HG03460 (cell line): ENCODE measurements at regions not wholly inside any gene's neighbourhood (a gene's known extent, or its start where the extent isn't known, plus 50 kb on each side); places are given as distances from the start of the nearest gene placed in this dataset.
"Not testable (repeated sequence)": the region's sequence is repeated elsewhere in the genome, so short reads cannot be mapped to it uniquely, and the experiment has no call there.

Source experiments
- ATAC-seq: cut with Tn5 transposase; IDR thresholded peaks from one replicate; pipeline ENCODE4 v1.9.1; 2021; ENCODE audit not compliant: unreplicated experiment

DNA sequence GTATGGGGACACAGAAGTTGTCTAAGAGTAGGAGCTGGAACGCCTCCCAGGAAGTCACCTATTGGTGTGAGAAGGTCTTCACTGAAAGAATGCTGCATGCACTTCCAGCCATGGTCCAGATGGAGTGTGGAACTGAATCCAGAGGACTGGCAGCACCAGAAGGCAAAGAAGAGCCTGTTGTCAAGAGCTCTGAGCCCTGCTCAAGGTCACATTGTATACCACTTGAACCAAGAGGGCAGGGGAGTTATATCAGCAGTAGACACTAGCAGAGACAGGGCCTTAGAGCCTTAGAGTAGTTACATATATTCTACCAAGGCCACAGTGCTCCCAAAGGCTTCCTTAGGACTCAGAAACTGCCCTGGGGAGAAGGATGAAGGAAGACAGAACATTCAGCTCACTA, 130.8 kb upstream of the POC5 start:
- ATAC-seq: no peak

DNA sequence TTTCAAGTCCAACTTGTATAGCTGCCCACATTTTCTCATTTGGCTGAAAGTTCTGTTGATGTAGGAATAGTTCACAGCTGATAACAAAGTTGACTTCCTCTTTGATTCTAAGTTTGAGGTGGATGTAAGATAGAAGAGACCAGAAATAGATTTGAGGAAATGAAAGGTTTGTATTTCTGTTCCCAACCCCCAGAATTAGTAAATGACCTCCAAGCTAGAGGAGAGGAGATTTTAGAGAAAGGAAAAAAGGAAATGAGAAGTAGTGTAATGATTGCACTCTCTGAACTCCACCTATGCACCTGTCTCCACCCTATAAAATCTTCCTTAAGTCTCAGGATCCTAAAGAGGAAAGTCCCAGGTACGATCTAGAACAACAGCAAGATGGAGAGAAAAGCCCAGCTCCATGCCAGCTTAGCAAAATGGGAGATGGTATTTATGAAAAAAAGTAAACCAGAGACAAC, 130.4 kb upstream of the POC5 start:
- ATAC-seq: peak; percentile 90

DNA sequence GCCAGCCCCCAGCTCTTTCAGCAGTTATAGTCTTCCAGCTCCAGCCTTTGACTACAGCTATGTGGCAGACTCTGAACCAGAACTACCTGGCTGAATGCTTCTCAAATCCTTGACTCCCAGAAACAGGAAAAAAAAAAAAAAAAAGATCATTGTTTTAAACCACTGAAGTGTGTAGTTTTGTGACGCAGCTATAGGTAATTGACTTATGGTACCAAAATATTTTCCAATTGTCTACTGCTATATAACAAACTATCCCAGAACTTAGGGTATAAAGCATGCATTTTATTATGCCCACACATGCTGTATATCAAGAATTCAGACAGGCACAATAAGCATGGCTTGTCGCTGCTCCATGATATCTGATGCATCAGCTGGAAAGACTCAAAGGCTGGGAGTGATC, 127.1 kb upstream of the POC5 start:
- ATAC-seq: no peak

DNA sequence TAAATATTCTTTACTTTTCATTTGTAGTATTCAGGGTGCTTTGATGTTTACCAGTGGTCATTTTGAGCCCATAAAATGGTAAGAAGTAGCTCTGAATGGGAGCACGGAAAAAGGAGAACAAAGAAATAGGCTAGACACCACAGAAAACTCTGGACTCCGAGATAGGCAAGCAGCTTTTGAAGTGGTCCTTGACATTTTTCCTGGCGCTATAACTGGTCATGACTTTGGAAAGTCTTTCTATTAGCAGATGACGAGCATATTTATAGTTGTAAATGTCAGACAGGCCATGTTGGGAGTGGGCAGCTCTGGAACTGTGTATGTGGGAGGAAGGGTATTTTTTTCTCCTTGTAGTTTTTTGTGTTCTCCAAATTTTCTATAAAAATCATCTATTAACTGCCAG, 126.1 kb upstream of the POC5 start:
- ATAC-seq: no peak

DNA sequence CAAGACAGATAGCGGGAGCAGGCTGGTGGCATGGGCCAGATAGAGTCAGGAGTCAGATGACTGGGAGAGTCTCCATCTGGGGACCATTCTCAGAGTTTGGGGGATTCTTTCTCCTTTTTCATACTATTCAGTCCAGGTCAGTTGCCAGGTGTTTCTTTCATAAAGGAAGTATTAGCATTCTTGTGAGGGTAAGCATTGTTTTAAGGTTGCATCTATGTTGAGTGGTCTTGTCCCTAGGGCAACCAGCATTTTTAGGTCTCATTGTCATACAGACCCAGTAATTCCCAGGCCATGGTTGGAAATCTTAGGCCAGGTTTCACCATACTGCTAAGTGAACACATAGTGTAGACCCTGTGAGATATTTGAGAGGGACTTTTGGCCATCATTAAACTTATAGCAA, 122.3 kb upstream of the POC5 start:
- ATAC-seq: no peak

DNA sequence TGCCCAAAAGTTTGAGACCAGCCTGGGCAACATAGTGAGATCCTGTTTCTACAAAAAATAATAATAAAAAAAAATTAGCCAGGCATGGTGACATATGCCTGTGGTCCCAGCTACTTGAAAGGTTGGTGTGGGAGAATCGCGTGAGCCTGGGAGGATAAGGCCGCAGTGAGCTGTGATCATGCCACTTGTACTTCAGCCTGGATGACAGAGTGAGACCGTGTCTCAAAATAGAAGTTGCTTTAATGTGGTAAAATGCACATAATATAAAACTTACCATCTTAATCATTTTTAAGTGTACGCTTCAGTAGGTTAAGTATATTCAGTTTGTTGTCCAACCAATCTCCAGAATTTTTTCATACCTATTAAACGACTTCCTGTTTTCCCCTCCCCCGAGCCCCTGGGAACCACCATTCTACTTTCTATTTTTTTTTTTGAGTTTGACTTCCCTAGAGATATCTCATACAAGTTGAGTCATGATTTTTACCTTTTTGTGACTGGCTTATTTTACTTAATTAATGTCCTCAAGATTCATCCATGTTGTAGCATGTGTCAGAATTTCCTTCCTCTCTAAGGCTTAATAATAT, 120.1 kb upstream of the POC5 start:
- ATAC-seq: no peak

DNA sequence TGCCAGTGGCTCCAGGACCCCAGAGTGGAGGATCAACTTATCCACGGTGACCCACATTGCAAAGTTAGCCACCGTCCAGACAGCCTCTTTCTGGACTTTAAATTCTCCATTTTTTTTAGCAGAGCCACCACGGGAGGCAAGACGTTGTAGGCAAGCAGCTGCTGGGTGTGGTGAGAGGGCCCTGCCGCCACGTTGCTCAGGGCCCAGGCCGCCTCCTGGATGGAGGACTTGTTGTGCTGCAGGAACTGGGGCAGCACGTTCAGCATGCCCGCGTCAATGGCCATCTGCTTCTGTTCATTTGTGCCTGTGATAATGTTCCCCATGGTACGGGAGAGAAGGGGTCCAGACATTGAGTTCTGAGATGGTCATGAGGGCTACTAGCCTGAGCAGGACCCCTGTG, 114.3 kb upstream of the POC5 start:
- no peak for ATAC-seq

- ATAC-seq: no peak
Measured at GRCh38 chr5:75828029-75828428, 110.8 kb upstream of the POC5 start.

DNA sequence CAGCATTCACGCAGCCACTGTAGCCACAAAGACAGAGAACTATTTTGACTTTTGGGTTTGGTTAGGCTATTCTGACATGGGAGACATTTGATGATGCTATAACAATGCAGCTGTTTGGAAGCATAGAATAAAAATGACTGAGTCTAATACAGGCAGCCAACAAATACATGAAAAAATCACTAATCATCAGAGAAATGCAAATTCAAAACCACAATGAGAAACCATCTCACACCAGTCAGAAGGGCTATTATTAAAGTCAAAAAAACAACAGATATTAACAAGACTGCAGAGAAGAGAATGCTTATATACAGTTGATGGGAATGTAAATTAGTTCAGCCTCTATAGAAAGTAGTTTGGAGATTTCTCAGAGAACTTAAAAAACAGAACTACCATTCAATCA, 107.1 kb upstream of the POC5 start:
- no peak for ATAC-seq

- no peak for ATAC-seq
Measured at GRCh38 chr5:75823811-75824210, 106.6 kb upstream of the POC5 start.

- no peak for ATAC-seq
Measured at GRCh38 chr5:75818661-75819060, 101.4 kb upstream of the POC5 start.

DNA sequence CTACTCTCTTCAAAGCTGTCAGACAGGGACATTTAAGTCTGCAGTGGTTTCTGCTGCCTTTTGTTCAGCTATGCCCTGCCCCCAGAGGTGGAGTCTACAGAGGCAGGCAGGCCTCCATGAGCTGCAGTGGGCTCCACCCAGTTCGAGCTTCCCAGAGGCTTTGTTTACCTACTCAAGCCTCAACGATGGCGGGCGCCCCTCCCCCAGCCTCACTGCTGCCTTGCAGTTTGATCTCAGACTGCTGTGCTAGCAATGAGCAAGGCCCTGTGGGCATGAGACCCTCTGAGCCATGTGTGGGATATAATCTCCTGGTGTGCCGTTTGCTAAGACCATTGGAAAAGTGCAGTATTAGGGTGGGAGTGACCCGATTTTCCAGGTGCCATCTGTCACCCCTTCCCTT, 82.5 kb upstream of the POC5 start:
- ATAC-seq: not testable (repeated sequence)

DNA sequence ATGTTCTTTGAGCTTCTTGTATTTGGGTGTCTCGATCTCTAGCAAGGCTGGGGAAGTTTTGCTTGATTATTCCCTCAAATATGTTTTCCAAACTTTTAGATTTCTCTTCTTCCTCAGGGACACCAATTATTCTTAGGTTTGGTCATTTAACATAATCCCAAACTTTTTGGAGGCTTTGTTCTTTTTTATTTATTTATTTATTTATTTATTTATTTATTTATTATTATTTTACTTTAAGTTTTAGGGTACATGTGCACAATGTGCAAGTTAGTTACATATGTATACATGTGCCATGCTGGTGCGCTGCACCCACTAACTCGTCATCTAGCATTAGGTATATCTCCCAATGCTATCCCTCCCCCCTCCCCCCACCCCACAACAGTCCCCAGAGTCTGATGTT, 52.1 kb upstream of the POC5 start:
- ATAC-seq: not testable (repeated sequence)
